ENCODE measurements at regions not wholly inside any gene's neighbourhood (a gene's known extent, or its start where the extent isn't known, plus 50 kb on each side); places are given as distances from the start of the nearest gene placed in this dataset.

DNA sequence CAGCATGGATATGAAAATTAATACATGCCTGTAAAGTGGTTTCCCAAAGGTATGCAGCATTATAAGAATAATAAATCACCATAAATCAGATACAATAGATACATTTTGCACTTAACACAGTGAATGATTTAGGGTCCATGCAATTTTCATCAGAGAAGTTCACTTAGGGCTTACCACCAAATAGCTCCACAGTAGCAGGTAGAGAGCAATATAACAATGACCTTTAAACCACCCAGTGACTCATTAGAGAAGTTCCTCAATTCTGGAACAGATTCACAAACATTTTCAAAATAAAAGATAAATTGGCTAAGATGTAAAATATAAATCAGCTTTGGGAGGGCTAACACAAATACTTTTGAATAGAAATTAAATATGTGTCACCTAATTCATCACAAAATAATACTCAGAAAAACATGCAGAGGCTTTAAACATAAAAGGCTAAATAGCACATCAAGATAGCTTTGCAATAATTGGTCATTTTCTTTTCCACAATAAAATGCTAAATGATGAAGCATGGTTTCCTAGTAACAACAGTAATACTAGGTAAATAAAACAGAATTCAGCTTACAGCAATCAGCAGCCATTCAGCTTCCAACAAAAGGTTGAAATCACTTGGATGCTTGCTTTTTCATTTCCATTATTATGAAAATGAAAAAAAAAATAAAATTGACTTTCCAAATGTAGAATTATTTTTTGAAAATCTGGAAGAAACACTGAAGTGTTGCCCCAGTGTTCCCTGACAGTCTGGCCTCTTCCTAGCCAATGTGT lies 84.3 kb upstream of the NBEA start:
- TF ChIP-seq, protein P1, sequence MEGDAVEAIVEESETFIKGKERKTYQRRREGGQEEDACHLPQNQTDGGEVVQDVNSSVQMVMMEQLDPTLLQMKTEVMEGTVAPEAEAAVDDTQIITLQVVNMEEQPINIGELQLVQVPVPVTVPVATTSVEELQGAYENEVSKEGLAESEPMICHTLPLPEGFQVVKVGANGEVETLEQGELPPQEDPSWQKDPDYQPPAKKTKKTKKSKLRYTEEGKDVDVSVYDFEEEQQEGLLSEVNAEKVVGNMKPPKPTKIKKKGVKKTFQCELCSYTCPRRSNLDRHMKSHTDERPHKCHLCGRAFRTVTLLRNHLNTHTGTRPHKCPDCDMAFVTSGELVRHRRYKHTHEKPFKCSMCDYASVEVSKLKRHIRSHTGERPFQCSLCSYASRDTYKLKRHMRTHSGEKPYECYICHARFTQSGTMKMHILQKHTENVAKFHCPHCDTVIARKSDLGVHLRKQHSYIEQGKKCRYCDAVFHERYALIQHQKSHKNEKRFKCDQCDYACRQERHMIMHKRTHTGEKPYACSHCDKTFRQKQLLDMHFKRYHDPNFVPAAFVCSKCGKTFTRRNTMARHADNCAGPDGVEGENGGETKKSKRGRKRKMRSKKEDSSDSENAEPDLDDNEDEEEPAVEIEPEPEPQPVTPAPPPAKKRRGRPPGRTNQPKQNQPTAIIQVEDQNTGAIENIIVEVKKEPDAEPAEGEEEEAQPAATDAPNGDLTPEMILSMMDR (IDR thresholded peaks at IDR 0.05): no peak
- TF ChIP-seq POLR2A (IDR thresholded peaks at IDR 0.05): no peak

Measured in testis (tissue), 2 donors.